Suprapubic skin (tissue), 4 donors: ENCODE measurements at regions not wholly inside any gene's neighbourhood (a gene's known extent, or its start where the extent isn't known, plus 50 kb on each side); places are given as distances from the start of the nearest gene placed in this dataset.

Source experiments
- DNase-seq, 2 donors: peaks; one replicate each; pipeline ENCODE4 v3.0.0-alpha.2; 2019; ENCODE audit warnings: low spot score in 2 of 2
- H3K27ac ChIP-seq: fragments of 200-600 bp; sonication (generic); one replicate; pipeline ENCODE4 v1.5.1; 2019
- H3K27me3 ChIP-seq: fragments of 200-600 bp; sonication (generic); one replicate; pipeline ENCODE4 v1.5.1; 2019
- H3K36me3 ChIP-seq: fragments of 200-600 bp; sonication (generic); one replicate; pipeline ENCODE4 v1.5.1; 2019
- H3K4me1 ChIP-seq: fragments of 200-600 bp; sonication (generic); one replicate; pipeline ENCODE4 v1.5.1; 2019
- H3K4me3 ChIP-seq: fragments of 200-600 bp; sonication (generic); one replicate; pipeline ENCODE4 v1.5.1; 2019; ENCODE audit warnings: mild to moderate bottlenecking
- H3K9me3 ChIP-seq: fragments of 200-600 bp; sonication (generic); one replicate; pipeline ENCODE4 v1.5.1; 2019
- CTCF ChIP-seq, 2 donors: fragments of 200-600 bp in 1 of 2; fragments of 450-650 bp in 1 of 2; sonication (generic) in 1 of 2; IDR thresholded peaks; one replicate each; pipeline ENCODE4 v1.5.1; 2016 to 2019; ENCODE audit warnings: antibody characterized with exemption in 2 of 2, mild to moderate bottlenecking in 1 of 2, moderate library complexity in 1 of 2
- EP300 ChIP-seq: sonication (generic); formaldehyde crosslinking; IDR thresholded peaks from one replicate; pipeline ENCODE4 v1.6.1; 2017; ENCODE audit warnings: antibody characterized with exemption
- POLR2A ChIP-seq, 2 donors: fragments of 450-650 bp; IDR thresholded peaks; one replicate each; pipeline ENCODE4 v1.6.1; 2017; ENCODE audit warnings: antibody characterized with exemption in 2 of 2, mild to moderate bottlenecking in 2 of 2, moderate library complexity in 2 of 2
- POLR2AphosphoS5 ChIP-seq, 3 donors: sonication (generic); formaldehyde crosslinking; IDR thresholded peaks; one replicate each; pipeline ENCODE4 v1.6.1; 2017; ENCODE audit warnings: antibody characterized with exemption in 3 of 3
- WGBS: methylation state at CpG from one replicate; pipeline ENCODE4 v1.1.5; 2018; 5-methylcytosine and 5-hydroxymethylcytosine counted together

GRCh38 chr5:121182788-121183490, 668.7 kb upstream of the FTMT start:
- H3K27ac ChIP-seq, result no peak overlapping the region
- no peak for DNase-seq
- TF ChIP-seq EP300, result no peak
- TF ChIP-seq POLR2A (IDR thresholded peaks at IDR 0.05), result no peak
- no peak for TF ChIP-seq POLR2AphosphoS5 (IDR thresholded peaks at IDR 0.05)
- TF ChIP-seq CTCF (IDR thresholded peaks at IDR 0.05), result no peak
- no peaks in the 10 kb centered on the region for H3K27me3 ChIP-seq
- H3K4me3 ChIP-seq, result no peak overlapping the region
- no peaks in the 10 kb centered on the region for H3K9me3 ChIP-seq
- 73% methylated on average over 6 of the region's 6 CpGs for WGBS
- H3K36me3 ChIP-seq, result no peaks in the 10 kb centered on the region
- H3K4me1 ChIP-seq, result no peaks in the 10 kb centered on the region

- 68% methylated on average over 3 of the region's 3 CpGs for WGBS
- no peaks in the 10 kb centered on the region for H3K27me3 ChIP-seq
Measured at GRCh38 chr5:121188849-121189248, 662.8 kb upstream of the FTMT start.

GRCh38 chr5:121189342-121190305, 662.1 kb upstream of the FTMT start:
- H3K27ac ChIP-seq, result no peak overlapping the region
- H3K27me3 ChIP-seq, result no peaks in the 10 kb centered on the region
- DNase-seq, result no peak
- no peak overlapping the region for H3K4me3 ChIP-seq
- no peaks in the 10 kb centered on the region for H3K36me3 ChIP-seq
- no peaks in the 10 kb centered on the region for H3K9me3 ChIP-seq
- TF ChIP-seq POLR2AphosphoS5 (IDR thresholded peaks at IDR 0.05), result no peak
- TF ChIP-seq EP300, result no peak
- no peak for TF ChIP-seq POLR2A (IDR thresholded peaks at IDR 0.05)
- TF ChIP-seq CTCF (IDR thresholded peaks at IDR 0.05), result no peak
- 34% methylated on average over 4 of the region's 4 CpGs for WGBS
- H3K4me1 ChIP-seq, result no peaks in the 10 kb centered on the region

More at GRCh38 chr5:121188849-121189248, 662.8 kb upstream of the FTMT start:
- H3K36me3 ChIP-seq, result no peaks in the 10 kb centered on the region
- no peak overlapping the region for H3K27ac ChIP-seq
- no peak for TF ChIP-seq POLR2A (IDR thresholded peaks at IDR 0.05)
- H3K4me1 ChIP-seq, result no peaks in the 10 kb centered on the region
- no peaks in the 10 kb centered on the region for H3K9me3 ChIP-seq
- H3K4me3 ChIP-seq, result no peak overlapping the region
- no peak for DNase-seq

GRCh38 chr5:121199216-121199999, 652.3 kb upstream of the FTMT start:
- no peak for TF ChIP-seq POLR2AphosphoS5 (IDR thresholded peaks at IDR 0.05)
- no peak for TF ChIP-seq EP300
- TF ChIP-seq POLR2A (IDR thresholded peaks at IDR 0.05), result no peak
- no peak for TF ChIP-seq CTCF (IDR thresholded peaks at IDR 0.05)
- H3K4me3 ChIP-seq, result no peak overlapping the region
- no peaks in the 10 kb centered on the region for H3K4me1 ChIP-seq
- DNase-seq, result no peak
- H3K36me3 ChIP-seq, result no peaks in the 10 kb centered on the region
- no peak overlapping the region for H3K27ac ChIP-seq
- 52% methylated on average over 5 of the region's 5 CpGs for WGBS
- H3K9me3 ChIP-seq, result no peaks in the 10 kb centered on the region
- H3K27me3 ChIP-seq, result no peaks in the 10 kb centered on the region

GRCh38 chr5:121218086-121218485, 633.6 kb upstream of the FTMT start:
- Histone ChIP-seq H3K4me3 (no peak overlapping the region), H3K27ac (no peak overlapping the region), H3K27me3 (no peaks in the 10 kb centered on the region), H3K36me3 (no peaks in the 10 kb centered on the region), H3K4me1 (no peaks in the 10 kb centered on the region), H3K9me3 (no peaks in the 10 kb centered on the region)
- WGBS, result 67% methylated on average over 1 of the region's 1 CpG
- no peak for DNase-seq
- TF ChIP-seq POLR2AphosphoS5 (IDR thresholded peaks at IDR 0.05) (no peak), POLR2A (IDR thresholded peaks at IDR 0.05) (no peak), EP300 (no peak), CTCF (IDR thresholded peaks at IDR 0.05) (no peak)
